A673 (cell line): ENCODE measurements at regions not wholly inside any gene's neighbourhood (a gene's known extent, or its start where the extent isn't known, plus 50 kb on each side); places are given as distances from the start of the nearest gene placed in this dataset.

ENCODE experiments used
- EZH2 ChIP-seq: fragments of 200-600 bp; sonication (generic); IDR thresholded peaks from 2 replicates; pipeline ENCODE4 v1.6.1; 2017; ENCODE audit warnings: borderline replicate concordance, low read depth, mild to moderate bottlenecking, mixed read lengths, antibody characterized with exemption, low read length; ENCODE audit not compliant: poor library complexity, severe bottlenecking
- TF ChIP-seq, protein P1 (sequence below): fragments of 300-800, 200-600 bp; sonication (generic); conservative IDR thresholded peaks from 2 replicates; pipeline ENCODE4 v1.5.1; 2017; ENCODE audit warnings: low read depth, mild to moderate bottlenecking, antibody characterized with exemption, low read length, moderate library complexity, mixed read lengths

DNA sequence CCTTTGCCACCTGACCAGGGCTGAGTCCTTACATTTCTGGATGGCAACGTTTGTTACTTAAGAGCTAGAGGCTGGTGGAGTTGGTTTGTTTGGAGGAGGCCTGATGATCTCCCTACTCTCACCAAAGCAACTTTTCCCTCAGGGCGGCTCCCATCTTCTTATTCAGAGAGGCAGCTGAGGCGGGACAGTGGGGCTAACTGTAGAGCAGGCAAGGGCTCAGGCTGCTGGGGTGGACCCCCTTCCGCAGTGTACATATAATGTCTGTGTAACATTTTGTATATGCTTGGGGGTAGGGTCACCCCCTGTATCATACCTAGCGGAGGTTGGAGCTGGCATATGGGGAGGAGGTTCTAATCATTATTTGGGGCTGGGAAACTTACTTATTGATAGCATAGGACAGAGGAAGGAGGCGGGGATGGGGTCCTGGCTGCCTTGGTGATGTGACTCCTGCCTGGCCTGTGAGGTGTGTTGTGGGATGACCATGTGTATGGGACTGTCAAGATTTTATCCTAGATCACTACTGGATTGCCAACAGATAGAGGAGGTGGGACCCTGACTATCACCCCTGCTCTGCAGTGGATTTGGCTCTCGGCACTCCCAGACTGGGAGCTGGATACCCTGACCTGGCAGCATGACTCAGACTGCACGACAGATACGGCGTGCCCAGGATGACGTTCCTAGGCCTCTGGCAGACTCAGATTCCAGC, 52.5 kb upstream of the UBE2Q2 start:
- TF ChIP-seq, protein P1, sequence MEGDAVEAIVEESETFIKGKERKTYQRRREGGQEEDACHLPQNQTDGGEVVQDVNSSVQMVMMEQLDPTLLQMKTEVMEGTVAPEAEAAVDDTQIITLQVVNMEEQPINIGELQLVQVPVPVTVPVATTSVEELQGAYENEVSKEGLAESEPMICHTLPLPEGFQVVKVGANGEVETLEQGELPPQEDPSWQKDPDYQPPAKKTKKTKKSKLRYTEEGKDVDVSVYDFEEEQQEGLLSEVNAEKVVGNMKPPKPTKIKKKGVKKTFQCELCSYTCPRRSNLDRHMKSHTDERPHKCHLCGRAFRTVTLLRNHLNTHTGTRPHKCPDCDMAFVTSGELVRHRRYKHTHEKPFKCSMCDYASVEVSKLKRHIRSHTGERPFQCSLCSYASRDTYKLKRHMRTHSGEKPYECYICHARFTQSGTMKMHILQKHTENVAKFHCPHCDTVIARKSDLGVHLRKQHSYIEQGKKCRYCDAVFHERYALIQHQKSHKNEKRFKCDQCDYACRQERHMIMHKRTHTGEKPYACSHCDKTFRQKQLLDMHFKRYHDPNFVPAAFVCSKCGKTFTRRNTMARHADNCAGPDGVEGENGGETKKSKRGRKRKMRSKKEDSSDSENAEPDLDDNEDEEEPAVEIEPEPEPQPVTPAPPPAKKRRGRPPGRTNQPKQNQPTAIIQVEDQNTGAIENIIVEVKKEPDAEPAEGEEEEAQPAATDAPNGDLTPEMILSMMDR, result no peak
- TF ChIP-seq EZH2, result no peak
